ENCODE measurements at regions not wholly inside any gene's neighbourhood (a gene's known extent, or its start where the extent isn't known, plus 50 kb on each side); places are given as distances from the start of the nearest gene placed in this dataset.
"Not testable (repeated sequence)": the region's sequence is repeated elsewhere in the genome, so short reads cannot be mapped to it uniquely, and the experiment has no call there.

DNA sequence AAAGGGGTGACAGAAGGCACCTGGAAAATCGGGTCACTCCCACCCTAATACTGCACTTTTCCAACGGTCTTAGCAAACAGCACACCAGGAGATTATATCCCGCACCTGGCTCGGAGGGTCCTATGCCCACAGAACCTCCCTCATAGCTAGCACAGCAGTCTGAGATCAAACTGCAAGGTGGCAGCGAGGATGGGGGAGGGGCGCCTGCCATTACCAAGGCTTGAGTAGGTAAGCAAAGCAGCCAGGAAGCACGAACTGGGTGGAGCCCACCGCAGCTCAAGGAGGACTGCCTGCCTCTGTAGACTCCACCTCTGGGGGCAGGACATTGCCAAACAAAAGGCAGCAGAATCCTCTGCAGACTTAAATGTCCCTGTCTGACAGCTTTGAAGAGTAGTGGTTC, 101.8 kb downstream of the TBX20 start:
- DNase-seq = not testable (repeated sequence)

DNA sequence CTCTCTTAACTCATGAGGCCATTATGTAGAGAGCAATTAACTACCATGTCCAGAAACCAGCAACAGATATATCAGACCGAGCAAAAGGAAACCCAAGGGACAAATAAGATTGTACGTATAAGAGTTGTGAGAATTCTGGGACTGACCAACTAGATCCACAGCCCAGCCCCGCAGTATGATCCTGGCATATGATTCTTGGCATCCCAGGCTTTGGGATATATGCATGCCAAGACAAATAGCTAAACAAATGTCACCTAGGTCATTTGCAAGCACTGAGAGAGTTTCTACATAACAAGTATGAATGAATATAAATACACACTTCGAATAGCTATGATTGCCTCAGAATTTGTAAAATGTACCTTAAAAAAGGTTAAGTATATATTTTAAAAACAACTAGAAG, 105.9 kb downstream of the TBX20 start:
- DNase-seq = peak; percentile 14 to 27

DNA sequence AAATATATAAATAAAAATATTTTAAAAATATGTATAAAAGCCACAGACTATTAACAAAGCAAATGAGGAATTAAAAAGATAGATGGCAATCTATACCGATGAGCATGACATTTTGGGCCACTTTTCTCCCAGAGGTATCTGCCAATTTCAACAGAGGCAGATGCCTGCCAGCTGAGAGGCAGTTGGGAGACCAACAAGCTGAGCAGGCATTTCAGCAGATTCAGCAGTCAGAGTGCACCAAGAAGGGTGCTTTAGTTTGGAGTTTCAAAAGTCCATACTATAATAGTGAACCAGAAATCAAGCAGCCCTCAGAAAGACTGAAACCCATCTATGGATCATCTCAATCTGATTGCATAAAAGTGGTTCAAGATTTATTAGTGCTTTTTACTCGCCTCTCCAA, 104.8 kb upstream of the DPY19L1 start:
- DNase-seq = not testable (repeated sequence)

DNA sequence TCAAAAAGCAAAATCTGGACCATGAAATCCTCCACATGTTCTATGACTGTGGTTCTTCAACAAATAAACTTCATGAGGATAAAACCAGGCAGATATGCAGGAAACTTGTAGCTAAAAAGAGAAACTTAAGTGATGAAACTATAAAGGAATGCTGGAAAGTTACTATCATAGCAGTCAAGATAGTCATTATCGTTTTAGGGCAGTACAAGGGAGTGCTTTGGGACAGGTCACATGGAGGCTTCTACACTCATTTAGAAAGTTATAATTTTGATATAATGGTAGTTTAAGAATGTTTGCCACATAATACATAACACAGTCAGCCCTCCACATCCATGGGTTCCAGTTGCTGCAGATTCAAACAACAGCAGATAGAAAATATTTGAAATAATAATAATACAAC, 102.0 kb upstream of the DPY19L1 start:
- not testable (repeated sequence) for DNase-seq

DNA sequence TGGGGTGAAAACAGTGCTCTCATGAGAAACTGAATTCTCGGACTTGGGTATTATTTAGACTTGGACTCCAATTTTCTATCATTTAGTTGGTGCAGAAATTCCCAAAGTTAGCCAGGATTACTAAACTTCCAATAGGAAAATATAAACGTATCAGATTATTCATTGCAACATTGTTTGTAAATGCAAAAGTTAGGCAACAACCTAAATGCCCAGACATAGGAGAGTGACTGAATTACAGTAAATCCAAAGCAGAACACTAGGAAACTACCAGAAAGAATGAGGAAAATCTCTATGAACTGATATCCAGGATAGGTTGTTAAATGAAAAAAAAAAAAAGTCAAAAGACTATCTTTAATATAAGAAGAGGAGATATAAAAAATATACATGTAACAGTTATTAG, 96.2 kb upstream of the DPY19L1 start:
- not testable (repeated sequence) for DNase-seq

DNA sequence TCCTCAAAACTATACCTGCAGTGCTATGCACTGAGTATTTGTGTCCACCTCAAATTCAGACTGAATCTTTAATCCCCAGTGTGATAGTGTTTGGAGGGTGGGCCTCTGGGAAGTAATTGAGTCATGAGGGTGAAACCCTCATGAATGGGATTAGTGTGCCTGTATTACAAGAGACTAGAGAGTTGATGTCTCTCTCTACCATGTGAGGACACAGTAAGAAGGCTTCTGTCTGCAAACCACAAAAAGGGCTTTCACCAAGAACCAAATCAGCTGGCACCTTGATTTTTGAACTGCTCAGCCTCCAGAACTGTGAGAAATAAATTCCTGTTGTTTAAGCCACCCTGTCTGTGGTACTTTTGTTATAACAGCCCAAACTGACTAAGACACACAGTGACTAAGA, 95.7 kb upstream of the DPY19L1 start:
- not testable (repeated sequence) for DNase-seq

DNA sequence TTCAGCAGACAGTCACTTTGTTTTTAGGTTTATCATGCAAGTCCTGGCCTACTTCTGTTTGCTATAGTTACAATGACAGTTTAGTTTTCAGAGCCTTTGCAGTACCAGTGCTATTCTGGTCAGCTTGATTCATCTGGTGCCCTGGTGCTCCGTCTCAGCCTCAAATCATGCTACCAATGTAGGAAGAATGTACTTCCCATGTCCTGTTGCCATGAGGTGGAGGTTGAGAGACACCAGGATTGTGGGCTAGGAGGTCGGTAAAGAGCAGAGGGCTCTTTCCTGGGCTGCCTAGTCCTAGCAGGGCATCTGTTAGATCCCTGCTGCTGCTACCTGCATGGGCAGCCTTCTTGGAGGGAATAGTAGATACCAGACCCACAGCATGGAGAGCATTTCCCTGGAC, 91.4 kb upstream of the DPY19L1 start:
- not testable (repeated sequence) for DNase-seq

DNA sequence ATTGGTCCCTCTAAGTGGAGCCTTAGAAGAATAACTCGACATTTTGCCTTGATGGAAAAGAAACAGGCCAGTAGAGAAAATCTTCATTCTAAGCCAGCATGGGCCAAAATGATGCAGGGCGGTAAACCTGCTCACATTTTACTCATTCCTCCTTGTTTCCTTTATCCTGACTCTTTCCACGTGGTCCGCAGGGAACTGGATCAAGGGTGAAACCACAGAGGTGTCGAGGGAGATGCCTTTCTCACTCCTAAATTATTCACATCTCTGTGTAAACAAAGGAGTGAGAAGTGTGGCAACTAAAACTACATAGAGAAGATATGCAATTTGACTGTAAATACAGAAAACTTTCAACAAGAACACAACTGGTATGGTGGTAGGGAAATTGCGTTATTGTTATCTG, 81.2 kb upstream of the DPY19L1 start:
- not testable (repeated sequence) for DNase-seq

DNA sequence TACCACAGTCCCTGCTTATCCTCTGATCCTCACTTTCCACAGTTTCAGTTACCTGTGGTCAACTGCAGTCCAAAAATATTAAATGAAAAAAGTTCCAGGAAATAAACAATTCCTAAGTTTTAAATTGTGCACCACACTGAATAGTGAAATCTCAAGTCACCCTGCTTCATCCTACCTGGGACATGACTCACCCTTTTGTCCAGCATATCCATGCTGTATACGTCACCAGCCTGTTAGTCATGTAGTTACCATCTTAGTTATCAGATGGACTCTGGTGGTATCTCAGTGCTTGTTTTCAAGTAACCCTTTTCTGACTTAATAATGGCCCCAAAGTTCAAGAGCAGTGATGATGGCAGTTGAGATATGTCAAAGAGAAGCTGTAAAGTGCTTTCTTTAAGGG, 69.4 kb upstream of the DPY19L1 start:
- not testable (repeated sequence) for DNase-seq

DNA sequence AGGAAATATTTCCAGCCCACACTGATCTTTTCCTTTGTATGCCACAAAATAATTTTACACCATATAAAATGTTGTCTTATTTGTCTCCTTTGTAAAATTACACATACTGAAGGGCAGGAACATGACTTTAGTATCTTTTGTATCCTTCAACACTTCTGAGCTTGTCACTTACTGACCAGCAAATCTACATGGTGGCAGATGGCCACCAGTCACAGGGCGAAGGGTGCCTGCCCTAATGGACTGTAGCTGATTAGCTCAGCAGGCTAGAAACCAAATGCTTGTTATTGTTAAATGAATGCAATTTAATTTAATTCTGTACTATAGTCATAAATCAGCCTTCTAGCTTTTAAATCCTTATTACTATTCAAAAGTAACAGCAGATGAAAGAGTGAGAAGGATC, 68.2 kb upstream of the DPY19L1 start:
- DNase-seq = not testable (repeated sequence)

DNA sequence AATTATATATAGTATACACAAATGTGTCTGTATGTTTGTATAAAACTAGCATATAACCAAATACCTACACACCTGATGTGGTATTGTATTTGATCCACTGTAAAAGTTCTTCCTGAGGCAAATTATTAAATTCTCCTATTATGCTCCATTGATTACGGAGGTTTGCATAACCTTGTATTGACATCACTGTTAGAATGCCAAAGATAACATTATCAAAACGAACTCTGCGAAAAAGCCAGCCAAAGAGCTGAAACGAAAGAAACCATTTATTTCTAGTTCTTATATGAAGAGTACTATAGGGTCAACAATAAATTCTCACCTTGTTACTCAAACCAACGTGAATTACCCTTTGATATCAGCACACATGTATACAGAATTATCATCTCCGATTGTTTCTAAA, 65.6 kb upstream of the DPY19L1 start:
- DNase-seq = not testable (repeated sequence)

DNA sequence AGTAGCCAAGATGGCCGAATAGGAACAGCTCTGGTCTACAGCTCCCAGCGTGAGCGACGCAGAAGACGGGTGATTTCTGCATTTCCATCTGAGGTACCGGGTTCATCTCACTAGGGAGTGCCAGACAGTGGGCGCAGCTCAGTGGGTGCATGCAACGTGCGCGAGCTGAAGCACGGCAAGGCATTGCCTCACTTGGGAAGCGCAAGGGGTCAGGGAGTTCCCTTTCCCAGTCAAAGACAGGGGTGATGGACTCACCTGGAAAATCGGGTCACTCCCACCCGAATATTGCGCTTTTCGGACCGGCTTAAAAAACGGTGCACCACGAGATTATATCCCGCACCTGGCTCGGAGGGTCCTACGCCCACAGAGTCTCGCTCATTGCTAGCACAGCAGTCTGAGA, 55.7 kb upstream of the DPY19L1 start:
- not testable (repeated sequence) for DNase-seq

All from NCI-H446 (cell line).